NCI-H2081 (cell line): ENCODE measurements at regions not wholly inside any gene's neighbourhood (a gene's known extent, or its start where the extent isn't known, plus 50 kb on each side); places are given as distances from the start of the nearest gene placed in this dataset.
"Not testable (repeated sequence)": the region's sequence is repeated elsewhere in the genome, so short reads cannot be mapped to it uniquely, and the experiment has no call there.

Source experiments
- DNase-seq, 2 experiments: peaks; one replicate each; lab custom pipeline; 2025; lab: John Stamatoyannopoulos, UW

GRCh38 chr6:23510778-23511510 is 615.1 kb upstream of the NRSN1 start:
- no peak for DNase-seq

DNA sequence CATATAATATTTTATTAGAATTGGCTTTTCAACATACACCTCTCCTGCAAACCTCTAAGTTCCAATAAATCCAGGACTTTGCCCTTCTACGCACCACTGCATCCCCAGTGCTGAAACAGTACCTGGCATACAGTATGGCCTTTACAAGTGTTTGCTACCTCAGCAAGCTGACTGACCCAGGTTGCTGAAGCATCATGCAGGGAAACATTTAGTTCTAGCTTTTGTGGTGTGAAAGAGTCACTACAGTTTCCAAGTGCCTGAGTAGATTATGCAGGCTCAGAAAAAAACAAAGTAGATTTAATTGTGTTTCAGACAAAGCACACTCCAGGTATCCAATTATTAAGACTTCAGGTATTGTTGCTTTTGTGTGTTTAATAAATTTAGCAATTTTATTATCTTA is 614.2 kb upstream of the NRSN1 start:
- no peak for DNase-seq

GRCh38 chr6:23518294-23518693 is 607.7 kb upstream of the NRSN1 start:
- DNase-seq: no peak

- no peak for DNase-seq
Measured at GRCh38 chr6:23522792-23523547, 603.0 kb upstream of the NRSN1 start.

- DNase-seq: no peak
Measured at GRCh38 chr6:23523771-23524170, 602.2 kb upstream of the NRSN1 start.

- no peak for DNase-seq
Measured at GRCh38 chr6:23524548-23524947, 601.5 kb upstream of the NRSN1 start.

GRCh38 chr6:23526526-23526925 is 599.5 kb upstream of the NRSN1 start:
- DNase-seq: no peak

- DNase-seq: no peak
Measured at GRCh38 chr6:23529902-23530301, 596.1 kb upstream of the NRSN1 start.

DNA sequence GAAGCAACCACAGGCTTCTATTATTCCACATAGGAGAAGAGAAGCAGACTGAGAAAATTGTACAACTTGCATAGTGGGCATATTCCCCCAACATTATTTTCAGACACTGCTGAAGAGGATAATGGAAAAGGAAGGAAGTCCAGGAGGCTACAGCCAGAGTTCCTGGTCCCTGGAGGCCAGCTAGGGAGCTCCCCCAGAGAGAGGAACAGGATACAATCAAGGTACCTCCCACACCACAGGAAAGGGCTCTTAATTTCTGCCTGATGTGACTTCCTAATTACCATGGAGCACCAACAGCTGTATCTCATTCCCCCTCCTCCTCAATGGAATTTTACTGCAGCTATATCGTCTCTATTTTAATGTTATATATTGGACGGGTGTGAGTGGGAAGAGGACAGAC is 594.3 kb upstream of the NRSN1 start:
- DNase-seq: no peak

DNA sequence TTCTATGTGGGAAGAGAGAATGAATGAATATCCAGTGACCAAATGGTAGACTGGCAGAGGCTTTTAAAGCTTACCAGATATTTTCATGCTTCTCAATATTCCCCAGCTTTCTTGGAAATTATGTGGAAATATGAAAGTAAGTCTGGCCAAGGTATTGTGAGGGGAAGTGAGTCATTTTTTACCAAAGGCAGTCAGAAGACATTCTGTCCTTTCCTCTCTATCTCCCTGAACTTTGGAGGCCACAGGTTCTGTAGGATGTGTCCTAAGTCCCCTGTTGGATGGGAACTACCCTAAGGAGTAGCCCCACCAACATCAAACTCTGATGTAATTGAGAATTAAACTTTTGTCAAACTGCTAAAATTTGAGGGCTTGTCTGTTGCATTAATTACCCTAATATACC is 593.8 kb upstream of the NRSN1 start:
- no peak for DNase-seq

- no peak for DNase-seq
Measured at GRCh38 chr6:23533311-23533710, 592.7 kb upstream of the NRSN1 start.

GRCh38 chr6:23533944-23534343 is 592.1 kb upstream of the NRSN1 start:
- no peak for DNase-seq

DNA sequence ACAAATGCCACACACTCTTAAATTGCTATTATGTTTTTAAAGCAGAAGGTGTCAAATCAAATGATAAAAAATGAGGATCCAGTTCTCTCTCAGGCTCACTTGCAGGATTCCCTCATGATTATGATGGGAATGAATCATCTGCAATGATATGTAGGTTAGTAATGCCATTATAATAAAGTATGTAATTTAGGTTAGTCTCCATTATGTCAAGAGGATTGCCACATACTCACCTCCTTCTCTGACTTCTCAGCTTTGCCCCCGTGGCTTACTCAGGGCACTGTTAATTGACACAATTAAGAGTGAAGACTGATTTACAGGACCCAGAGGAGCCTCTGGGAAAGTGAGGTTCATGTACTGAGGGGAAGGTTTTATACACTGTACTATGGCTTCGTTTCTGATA is 591.7 kb upstream of the NRSN1 start:
- no peak for DNase-seq

DNA sequence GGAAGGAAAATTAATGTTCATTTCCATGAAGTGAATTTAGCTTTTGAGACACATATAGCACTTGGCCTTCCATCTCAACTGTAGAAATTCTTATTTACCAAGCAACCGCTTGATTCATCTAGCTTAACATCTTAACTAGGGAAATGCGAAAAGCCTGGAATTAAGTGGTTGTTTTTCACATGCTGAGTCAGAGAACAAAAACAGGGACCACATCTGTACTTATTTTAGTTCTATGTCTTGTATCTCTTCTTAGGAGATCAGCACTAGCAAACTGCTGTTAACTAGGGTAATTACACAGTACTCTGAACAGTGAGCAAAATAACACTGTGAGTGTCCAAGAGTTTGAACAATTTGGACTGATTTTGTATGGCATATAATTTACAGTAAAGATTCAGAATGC is 590.9 kb upstream of the NRSN1 start:
- DNase-seq: no peak

- DNase-seq: no peak
Measured at GRCh38 chr6:23537828-23538227, 588.2 kb upstream of the NRSN1 start.

DNA sequence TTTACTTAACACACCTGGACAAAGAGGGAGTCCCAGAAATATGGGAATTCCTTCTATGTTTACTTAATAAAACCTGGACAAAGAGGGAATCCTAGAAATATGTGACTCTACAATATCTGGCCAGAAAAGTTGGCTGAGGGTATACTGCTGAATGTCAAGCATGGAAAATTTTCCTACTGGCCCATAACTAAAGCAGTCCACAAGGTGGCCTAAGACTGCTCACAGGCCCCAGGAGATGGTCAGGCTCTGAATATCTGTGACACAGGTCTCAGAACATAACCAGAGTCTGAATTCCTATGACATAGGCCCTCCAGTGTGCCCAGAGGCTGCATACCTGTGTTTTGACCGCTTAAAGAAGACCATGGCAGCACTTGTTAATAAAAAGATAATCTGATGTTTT is 578.2 kb upstream of the NRSN1 start:
- no peak for DNase-seq

DNA sequence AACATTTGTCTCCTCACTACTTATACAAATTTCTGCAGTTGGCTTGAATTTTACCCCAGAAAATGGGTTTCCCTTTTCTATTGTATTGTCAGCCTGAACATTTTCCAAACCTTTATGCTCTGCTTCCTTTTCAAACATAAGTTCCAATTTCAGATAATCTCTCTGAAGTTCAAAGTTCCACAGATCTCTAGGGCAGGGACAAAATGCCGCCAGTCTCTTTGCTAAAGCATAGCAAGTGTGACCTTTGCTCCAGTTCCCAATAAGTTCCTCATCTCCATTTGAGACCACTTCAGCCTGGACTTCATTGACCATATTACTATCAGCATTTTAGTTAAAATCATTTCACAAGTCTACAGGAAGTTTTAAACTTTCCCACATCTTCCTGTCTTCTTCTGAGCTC is 571.1 kb upstream of the NRSN1 start:
- DNase-seq: not testable (repeated sequence)

GRCh38 chr6:23559587-23560343 is 566.2 kb upstream of the NRSN1 start:
- no peak for DNase-seq

GRCh38 chr6:23561732-23562131 is 564.3 kb upstream of the NRSN1 start:
- DNase-seq: no peak

GRCh38 chr6:23562554-23562953 is 563.5 kb upstream of the NRSN1 start:
- DNase-seq: no peak

DNA sequence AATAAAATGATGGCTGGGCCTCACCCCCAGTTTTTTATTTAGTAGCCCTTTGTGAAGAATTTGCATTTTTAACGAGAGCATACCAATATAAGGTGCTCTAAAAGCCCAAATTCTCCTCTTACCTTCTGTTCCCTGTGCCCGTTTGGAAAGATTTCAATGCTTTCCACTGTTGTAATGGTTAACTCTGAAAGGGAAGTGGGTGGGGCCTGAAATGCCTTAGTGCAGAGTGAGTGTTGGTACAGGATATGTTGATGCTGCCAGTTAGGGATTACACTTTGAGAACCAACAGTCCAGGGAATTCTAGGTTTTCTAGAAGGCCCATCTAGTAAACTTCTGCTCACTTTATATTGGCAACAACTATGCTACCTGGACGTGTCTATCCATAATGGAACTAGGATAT is 562.7 kb upstream of the NRSN1 start:
- no peak for DNase-seq

DNA sequence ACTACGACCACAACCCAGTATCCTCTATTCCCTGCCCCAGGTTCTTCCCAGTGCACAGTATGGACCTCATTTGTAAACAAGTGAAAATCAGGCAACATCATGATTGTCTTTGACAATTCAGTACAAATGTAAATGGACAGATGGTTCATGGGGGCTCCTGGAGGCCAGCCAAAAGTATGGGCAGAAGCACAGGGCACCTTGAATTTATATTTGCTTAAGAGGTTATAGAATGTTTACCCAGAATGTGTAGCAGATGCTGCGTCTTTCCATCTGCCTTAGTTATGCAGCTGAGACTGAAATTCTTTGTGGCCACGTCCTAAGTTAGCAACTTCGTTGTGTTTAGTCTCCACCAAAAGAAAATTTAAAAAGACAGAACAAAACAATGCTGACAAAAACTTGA is 559.6 kb upstream of the NRSN1 start:
- peak in 1 of 2 experiments; percentile 56 for DNase-seq

- DNase-seq: no peak
Measured at GRCh38 chr6:23568292-23568691, 557.7 kb upstream of the NRSN1 start.
